ENCODE measurements at regions not wholly inside any gene's neighbourhood (a gene's known extent, or its start where the extent isn't known, plus 50 kb on each side); places are given as distances from the start of the nearest gene placed in this dataset.
"Not testable (repeated sequence)": the region's sequence is repeated elsewhere in the genome, so short reads cannot be mapped to it uniquely, and the experiment has no call there.

DNA sequence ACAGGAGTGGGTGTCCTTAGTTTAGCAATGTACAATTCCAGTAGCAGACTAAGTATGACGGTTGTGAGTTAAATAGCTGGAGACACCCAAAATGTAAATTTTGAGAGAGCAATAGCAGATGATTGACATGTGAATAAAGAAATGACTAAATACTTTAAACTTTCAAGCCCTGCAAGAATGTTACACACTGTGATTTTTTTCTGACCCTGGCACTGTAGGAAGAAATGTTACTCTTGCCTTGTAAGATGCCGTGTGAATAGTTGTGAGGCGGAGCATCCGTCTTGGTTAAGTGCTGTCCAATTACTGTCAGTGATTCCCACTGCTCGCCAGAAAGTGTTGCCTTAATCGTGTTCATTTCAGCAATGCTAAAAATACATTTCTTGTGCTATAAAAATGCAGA, 1248.1 kb downstream of the RAPGEF2 start:
- DNase-seq (ENCODE audit: low spot score), result no peak

DNA sequence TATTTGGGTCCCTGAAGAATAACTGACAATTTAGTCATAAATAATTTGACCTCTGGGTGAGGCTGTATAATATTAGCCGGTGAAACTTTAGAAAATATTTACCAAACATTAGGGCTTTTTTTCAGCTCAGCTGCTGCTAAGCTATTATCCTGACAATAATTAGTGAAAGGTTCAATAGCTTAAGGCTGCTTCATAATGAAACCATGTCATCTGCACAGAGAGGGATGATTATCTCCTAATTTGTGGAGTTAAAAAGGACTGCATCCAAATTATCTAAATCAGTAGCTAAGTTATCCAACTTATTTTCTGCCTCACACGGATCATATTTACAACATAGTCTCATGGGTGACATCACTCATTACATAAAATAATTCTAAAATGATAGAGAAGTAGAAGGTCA, 1249.8 kb downstream of the RAPGEF2 start:
- DNase-seq (ENCODE audit: low spot score), result no peak

- no peak for DNase-seq (ENCODE audit: low spot score)
These were observed 1250.7 kb downstream of the RAPGEF2 start for GRCh38 chr4:160353548-160353947.

DNA sequence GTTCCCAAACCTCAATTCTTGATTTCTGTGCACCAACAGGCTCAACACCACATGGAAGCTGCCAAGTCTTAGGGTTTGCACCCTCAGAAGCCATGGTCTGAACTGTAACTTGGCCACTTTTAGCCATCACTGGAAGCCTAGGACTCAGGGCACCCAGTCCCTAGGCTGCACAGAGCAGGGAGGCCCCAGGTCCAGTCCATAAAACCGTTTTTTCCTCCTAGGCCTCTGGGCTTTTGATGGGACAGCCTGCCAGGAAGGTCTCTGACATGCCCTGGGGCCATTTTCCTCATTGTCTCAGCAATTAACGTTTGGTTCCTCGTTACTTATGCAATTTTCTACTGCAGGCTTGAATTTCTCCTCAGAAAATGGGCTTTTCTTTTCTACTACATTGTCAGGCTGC, 1259.6 kb downstream of the RAPGEF2 start:
- no peak for DNase-seq (ENCODE audit: low spot score)

GRCh38 chr4:160364217-160364616, 1261.3 kb downstream of the RAPGEF2 start:
- no peak for DNase-seq (ENCODE audit: low spot score)

GRCh38 chr4:160364665-160365064, 1261.8 kb downstream of the RAPGEF2 start:
- DNase-seq (ENCODE audit: low spot score), result not testable (repeated sequence)

GRCh38 chr4:160365383-160365782, 1262.5 kb downstream of the RAPGEF2 start:
- DNase-seq (ENCODE audit: low spot score), result not testable (repeated sequence)

DNA sequence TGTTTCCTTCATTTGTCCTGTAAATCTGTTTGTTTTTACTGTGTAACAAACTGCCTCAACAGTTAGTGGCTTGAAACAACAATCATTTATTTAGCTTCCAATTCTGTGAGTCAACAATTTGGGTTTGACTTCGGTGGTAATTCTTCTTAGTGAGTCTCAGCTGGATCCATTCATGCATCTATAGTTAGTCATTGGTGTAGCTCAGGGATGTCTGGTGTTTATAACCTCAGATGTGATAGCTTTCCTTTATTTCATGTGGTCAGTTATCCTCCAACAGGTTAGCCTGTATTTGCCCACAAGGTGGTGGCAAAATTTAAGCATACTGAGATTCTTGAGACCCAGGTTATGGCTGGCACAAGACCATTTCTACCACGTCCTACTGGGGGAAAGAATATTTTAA, 1267.2 kb downstream of the RAPGEF2 start:
- DNase-seq (ENCODE audit: low spot score), result no peak

- DNase-seq (ENCODE audit: low spot score), result no peak
These were observed 1268.6 kb downstream of the RAPGEF2 start for GRCh38 chr4:160371446-160371845.

GRCh38 chr4:160372390-160372789, 1269.5 kb downstream of the RAPGEF2 start:
- DNase-seq (ENCODE audit: low spot score), result no peak

GRCh38 chr4:160373911-160374310, 1271.0 kb downstream of the RAPGEF2 start:
- DNase-seq (ENCODE audit: low spot score), result no peak

DNA sequence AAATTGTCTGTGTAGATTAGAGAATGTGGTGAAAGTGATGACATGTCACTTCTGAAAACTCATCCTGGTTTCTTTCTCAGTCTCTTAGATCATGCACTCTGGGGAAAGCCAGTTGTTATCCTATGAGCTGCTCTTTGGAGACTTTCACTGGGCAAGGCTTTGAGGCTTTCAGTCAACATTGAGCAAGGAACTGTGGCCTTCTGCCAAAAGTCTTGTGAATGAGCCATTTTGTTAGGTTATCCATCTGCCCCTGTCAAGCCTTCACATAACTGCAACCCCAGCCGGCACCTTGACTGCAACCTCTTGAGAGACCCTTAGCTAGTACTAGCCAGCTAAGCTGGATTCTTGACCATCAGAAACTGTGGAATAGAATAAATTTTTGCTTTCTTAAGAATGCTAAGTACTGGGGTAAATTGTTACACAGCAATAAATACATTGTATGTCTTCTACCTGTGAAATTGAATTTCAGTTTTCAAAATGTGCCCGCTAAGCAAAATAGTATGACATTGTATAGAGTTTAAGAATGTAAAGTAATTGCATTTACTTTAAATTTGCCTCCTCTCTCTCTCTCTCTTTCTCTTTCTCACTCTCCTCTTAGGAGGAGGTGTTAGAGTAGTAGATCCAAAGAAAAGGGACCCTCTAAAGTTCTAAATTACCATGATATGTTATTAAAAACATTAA, 1273.0 kb downstream of the RAPGEF2 start:
- DNase-seq (ENCODE audit: low spot score), result no peak

- no peak for DNase-seq (ENCODE audit: low spot score)
These were observed 1284.0 kb downstream of the RAPGEF2 start for GRCh38 chr4:160386846-160387245.

- no peak for DNase-seq (ENCODE audit: low spot score)
These were observed 1296.9 kb downstream of the RAPGEF2 start for GRCh38 chr4:160399826-160400225.

DNA sequence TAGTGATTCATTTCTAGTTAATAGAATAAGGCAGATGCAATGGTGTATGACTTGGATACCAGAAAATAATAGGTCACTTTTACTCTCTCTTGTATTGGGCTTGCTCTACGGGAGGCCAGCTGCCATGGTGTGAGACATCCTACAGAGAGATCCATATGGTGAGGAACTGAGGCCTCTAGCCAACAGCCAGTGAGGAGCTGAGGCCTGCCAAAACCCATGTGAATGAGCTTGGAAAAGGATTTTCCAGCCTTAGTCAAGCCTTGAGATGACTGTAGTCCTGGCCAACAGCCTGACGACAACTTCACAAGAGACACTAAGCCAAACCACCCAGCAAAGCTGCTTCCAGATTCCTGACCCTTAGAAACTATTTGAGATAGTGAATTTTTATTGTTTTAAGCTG, 1300.2 kb downstream of the RAPGEF2 start:
- no peak for DNase-seq (ENCODE audit: low spot score)

DNA sequence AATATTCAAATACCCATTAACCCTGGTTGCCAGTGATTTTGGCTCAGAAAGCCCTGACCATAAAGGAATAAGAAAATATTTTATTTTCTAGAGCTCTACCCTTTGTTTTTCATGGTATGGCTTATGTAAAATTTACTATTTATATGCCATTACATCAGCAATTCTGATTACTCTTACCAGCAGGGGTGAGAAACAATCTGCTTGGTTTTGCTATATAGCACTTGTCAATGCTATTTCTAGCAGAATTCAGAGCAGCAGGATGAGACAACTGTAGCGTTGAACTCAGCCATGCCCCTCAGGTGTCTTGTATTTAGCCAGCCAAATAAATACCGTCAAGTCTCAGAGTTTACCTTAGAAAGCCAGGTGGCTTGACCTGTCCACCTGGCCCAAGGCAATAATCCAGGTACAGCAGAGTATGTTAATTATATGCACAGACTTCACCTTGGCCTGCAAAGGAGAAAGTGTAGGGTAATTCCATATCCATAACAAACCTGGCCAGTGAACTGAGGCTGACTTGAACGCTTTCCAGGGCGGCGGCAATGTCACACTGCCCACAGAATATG, 1303.5 kb downstream of the RAPGEF2 start:
- DNase-seq (ENCODE audit: low spot score), result no peak

DNA sequence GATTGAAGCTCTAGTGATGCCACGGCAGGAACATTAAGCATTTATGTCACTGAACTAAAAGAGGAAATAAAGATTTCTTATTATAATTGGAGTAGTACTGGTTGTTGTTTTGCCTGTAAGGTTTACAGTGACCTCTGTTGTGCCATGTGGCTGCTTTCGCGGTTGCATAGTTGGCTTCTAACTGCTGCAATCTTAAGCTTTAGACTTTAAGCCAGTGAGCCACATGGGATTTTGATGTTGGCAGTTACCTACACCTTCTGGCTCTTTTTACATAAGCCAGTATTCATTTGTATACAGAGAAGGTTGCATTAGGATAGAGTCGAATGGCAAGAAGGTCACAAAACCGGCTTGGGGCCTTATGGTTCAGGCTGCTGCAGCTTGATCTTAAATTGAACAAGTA, 1311.6 kb downstream of the RAPGEF2 start:
- no peak for DNase-seq (ENCODE audit: low spot score)

DNA sequence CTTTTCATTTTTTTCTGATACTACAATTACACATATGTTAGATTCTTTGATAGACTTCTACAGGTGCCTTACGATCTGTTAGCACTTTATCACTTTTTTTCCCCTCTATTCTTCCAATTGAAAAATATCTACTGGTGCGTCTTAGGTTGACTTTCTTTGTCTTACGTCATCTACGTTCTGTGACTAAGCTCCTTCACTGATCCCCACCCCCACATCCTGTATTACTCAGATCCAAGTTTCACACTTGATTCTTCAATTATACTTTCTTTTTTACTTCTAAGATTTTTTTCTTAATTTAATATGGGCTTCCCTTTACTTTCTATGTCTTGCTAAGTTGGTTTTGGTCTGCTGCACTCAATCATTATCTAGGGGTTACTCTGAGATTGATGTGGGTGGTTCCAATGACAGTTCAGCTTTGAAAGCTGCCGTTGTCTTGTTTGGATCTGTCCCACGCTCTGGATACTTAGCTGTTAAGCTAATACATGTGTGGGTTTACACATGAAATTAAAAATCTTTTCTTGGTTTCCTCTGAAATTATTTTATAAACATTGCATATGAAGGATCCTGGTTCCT, 1321.1 kb downstream of the RAPGEF2 start:
- DNase-seq (ENCODE audit: low spot score), result no peak

DNA sequence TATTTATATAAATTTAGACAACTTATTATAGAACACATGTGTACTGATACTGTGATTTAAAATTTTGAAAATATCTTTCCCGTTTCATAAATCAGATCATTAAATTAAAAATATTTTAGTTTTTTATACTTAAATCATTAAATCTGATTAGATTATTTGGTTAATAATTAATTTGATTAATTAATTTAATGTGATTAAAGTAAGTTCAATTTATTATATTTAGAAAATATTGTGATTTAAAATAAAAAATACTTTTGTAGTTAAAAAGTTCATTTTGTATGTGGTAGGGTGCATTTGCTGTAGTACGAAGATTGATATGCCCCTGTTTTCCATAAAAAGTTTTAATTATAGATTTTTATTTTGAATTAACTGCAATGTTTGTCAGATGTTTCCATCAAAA, 1323.4 kb downstream of the RAPGEF2 start:
- DNase-seq (ENCODE audit: low spot score), result no peak

DNA sequence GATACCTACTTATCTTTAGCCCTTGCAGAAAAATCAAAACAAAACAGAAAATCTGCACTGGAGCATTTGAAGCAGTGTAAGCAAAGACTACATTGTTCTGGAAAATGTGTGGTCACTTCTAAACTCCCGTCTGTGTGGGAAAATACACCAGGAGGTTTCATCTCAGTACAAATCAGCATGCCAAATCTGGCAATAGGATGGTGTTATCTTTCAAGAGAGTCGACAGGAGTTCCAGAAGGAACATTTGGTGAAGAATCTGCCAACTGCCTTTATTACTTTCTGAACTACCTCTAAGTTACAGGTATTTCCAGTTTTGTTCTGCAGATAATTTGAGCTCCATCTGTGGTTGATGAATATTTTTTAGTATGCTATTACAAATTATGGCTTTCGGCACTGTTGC, 1348.0 kb downstream of the RAPGEF2 start:
- DNase-seq (ENCODE audit: low spot score), result no peak

DNA sequence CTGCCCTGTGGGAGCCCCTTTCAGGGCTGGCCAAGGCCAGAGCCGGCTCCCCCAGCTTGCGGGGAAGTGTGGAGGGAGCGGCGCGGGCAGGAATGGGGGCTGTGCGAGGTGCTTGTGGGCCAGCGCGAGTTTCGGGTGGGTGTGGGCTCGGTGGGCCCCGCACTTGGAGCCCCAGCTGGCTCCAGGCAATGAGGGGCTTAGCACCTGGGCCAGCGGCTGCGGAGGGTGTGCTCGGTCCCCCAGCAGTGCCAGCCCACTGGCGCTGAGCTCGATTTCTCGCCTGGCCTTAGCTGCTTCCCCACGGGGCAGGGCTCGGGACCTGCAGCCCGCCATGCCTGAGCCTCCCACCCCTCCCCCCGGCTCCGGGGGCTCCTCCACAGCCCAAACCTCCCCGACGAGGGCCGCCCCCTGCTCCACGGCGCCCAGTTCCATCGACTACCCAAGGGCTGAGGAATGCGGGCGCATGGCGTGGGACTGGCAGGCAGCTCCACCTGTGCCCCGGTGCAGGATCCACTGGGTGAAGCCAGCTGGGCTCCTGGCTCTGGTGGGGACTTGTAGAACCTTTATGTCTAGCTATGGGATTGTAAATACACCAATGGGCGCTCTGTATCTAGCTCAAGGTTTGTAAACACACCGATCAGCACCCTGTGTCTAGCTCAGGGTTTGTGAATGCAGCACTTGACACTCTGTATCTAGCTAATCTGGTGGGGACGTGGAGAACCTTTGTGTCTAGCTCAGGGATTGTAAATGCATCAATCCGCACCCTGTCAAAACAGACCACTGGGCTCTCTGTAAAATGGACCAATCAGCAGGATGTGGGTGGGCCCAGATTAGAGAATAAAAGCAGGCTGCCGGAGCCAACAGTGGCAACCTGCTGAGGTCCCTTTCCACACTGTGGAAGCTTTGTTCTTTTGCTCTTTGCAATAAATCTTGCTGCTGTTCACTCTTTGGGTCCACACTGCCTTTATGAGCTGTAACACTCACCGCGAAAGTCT, 1379.1 kb downstream of the RAPGEF2 start:
- DNase-seq (ENCODE audit: low spot score), result not testable (repeated sequence)

DNA sequence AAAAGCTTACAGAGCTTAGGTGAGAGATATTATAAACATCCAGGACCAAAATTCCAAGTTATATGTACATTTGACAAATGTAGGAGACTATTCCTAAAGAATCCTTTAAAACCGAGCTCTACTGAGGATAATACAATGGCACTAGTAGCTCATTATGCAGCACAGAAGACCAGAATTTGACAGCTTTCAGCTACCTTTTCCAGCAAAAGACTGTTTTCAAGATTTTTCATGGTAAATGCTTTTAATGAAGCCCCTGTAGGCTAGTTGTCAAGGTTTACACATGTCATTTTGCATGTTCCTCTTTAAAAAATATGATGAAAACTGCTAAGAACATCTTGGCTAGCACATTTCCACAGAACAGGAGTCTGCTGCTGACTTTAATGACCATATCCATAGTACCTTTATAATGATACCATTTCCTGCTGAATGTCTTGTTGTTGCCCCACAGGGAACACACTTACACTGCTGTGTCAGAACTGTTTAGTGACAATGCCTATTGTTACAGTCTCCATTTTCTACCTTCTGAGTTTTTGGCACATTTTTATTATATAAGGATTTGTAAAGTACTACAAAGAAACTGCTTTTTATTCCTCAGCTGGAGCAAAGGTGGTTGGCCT, 1382.3 kb downstream of the RAPGEF2 start:
- no peak for DNase-seq (ENCODE audit: low spot score)
